Endothelial cell of umbilical vein (primary cell): ENCODE measurements at regions not wholly inside any gene's neighbourhood (a gene's known extent, or its start where the extent isn't known, plus 50 kb on each side); places are given as distances from the start of the nearest gene placed in this dataset.

Experiments used
- BruUV-seq: library from RNA; stranded (reverse); fragments of 400-500 nt; replicated peaks from 2 replicates; lab custom pipeline; 2021; lab: Mats Ljungman, UMichigan
- CTCF ChIA-PET: fragments of 300-600, 350-600 bp; sonication (Branson Sonifier 250); formaldehyde crosslinking; loops from one replicate; lab custom pipeline; 2021; ENCODE audit warnings: antibody characterized with exemption, inconsistent platforms; lab: Charles Lee
- POLR2A ChIA-PET: fragments of 300-600, 350-600 bp; sonication (Branson Sonifier 250); formaldehyde crosslinking; loops from one replicate; lab custom pipeline; 2021; ENCODE audit warnings: antibody characterized with exemption, inconsistent platforms; lab: Charles Lee
- DNase-seq: peaks from one replicate; pipeline ENCODE4 v3.0.0-alpha.2; 2011; ENCODE audit warnings: low read depth, low spot score
- FAIRE-seq: peaks from 2 replicates; lab custom pipeline; 2011; peaks lifted over from hg19 to GRCh38; lab: Jason Lieb, UNC
- H2AFZ ChIP-seq: 2 replicates; pipeline ENCODE4 v1.6.0; 2012; ENCODE audit warnings: low read depth, low read length, control low read depth, inconsistent platforms
- H3K27ac ChIP-seq: 2 replicates; pipeline ENCODE4 v1.5.1; 2011; ENCODE audit warnings: low read depth, mild to moderate bottlenecking, control low read depth, low read length, moderate library complexity; ENCODE audit not compliant: insufficient read depth
- H3K27me3 ChIP-seq, 2 experiments: 2 replicates each; pipeline versions ENCODE4 v1.6.0 to v1.6.1; 2011; ENCODE audit warnings: low read length in 2 of 2, mixed read lengths in 1 of 2; ENCODE audit not compliant: control insufficient read depth in 2 of 2, insufficient read depth in 2 of 2
- H3K36me3 ChIP-seq, 2 experiments: 2 replicates in 1 of 2; 3 replicates in 1 of 2; pipeline ENCODE4 v1.5.1; 2011; ENCODE audit warnings: low read length in 2 of 2, mild to moderate bottlenecking in 1 of 2, moderate library complexity in 1 of 2; ENCODE audit not compliant: control insufficient read depth in 2 of 2, insufficient read depth in 2 of 2; ENCODE audit errors: extremely low read depth in 1 of 2
- H3K4me1 ChIP-seq: 3 replicates; pipeline ENCODE4 v1.5.1; 2011; ENCODE audit warnings: mild to moderate bottlenecking, low read length; ENCODE audit not compliant: control insufficient read depth, insufficient read depth; ENCODE audit errors: extremely low read depth
- H3K4me2 ChIP-seq: 2 replicates; pipeline ENCODE4 v1.6.1; 2011; ENCODE audit warnings: low read length, control low read depth, mixed read lengths; ENCODE audit not compliant: insufficient read depth
- H3K4me3 ChIP-seq, 3 experiments: fragments of 200-600 bp in 1 of 3; sonication (generic), shearing (Covaris generic) in 1 of 3; replicated peaks in 1 of 3; 2 replicates each; pipeline ENCODE4 v1.5.1; 2011 to 2016; ENCODE audit warnings: control low read depth in 3 of 3, low read length in 3 of 3, mild to moderate bottlenecking in 2 of 3, inconsistent platforms in 1 of 3, low read depth in 1 of 3, moderate library complexity in 1 of 3; ENCODE audit not compliant: insufficient read depth in 1 of 3
- H3K79me2 ChIP-seq: 2 replicates; pipeline ENCODE4 v1.6.0; 2012; ENCODE audit warnings: low read length, inconsistent platforms; ENCODE audit not compliant: control insufficient read depth, insufficient read depth
- H3K9ac ChIP-seq: replicated peaks from 2 replicates; pipeline ENCODE3; 2011; ENCODE audit warnings: low read length, control low read depth; ENCODE audit not compliant: insufficient read depth; ENCODE audit errors: extremely low read depth
- H3K9me1 ChIP-seq: replicated peaks from 3 replicates; pipeline ENCODE4 v1.6.0; 2011; ENCODE audit warnings: mild to moderate bottlenecking, low read length; ENCODE audit not compliant: control insufficient read depth, insufficient read depth; ENCODE audit errors: extremely low read depth
- H3K9me3 ChIP-seq: replicated peaks from 2 replicates; pipeline ENCODE4 v1.5.1; 2012; ENCODE audit warnings: low read length, inconsistent platforms; ENCODE audit not compliant: control insufficient read depth, insufficient read depth
- H4K20me1 ChIP-seq: replicated peaks from 2 replicates; pipeline ENCODE3; 2011; ENCODE audit warnings: mild to moderate bottlenecking, low read length; ENCODE audit not compliant: control insufficient read depth, insufficient read depth; ENCODE audit errors: extremely low read depth
- CTCF ChIP-seq, 2 donors: IDR thresholded peaks; 1 replicate in 1 of 2; 2 replicates in 1 of 2; pipeline ENCODE4 v1.5.1; 2011; ENCODE audit warnings: low read length in 2 of 2, mild to moderate bottlenecking in 2 of 2, moderate library complexity in 2 of 2, control low read depth in 1 of 2, inconsistent platforms in 1 of 2, low read depth in 1 of 2; ENCODE audit not compliant: insufficient read depth in 1 of 2; ENCODE audit errors: extremely low read depth in 1 of 2
- EZH2 ChIP-seq: IDR thresholded peaks from 2 replicates; pipeline ENCODE4 v1.6.1; 2012; ENCODE audit warnings: borderline replicate concordance, low read depth, mild to moderate bottlenecking, moderate library complexity, low read length, inconsistent platforms; ENCODE audit not compliant: severe bottlenecking
- FOS ChIP-seq: IDR thresholded peaks from 2 replicates; pipeline ENCODE4 v1.6.1; 2011; ENCODE audit warnings: mild to moderate bottlenecking, low read length, moderate library complexity, borderline replicate concordance; ENCODE audit not compliant: insufficient read depth
- GATA2 ChIP-seq: IDR thresholded peaks from 2 replicates; pipeline ENCODE4 v1.7.0; 2011; ENCODE audit warnings: low read depth, mild to moderate bottlenecking, moderate library complexity, mixed read lengths, low read length; ENCODE audit not compliant: insufficient read length, insufficient read depth
- JUN ChIP-seq: IDR thresholded peaks from 2 replicates; pipeline ENCODE4 v1.6.1; 2011; ENCODE audit warnings: borderline replicate concordance, low read depth; ENCODE audit not compliant: insufficient read length, insufficient read depth
- MAX ChIP-seq: IDR thresholded peaks from 2 replicates; pipeline ENCODE4 v1.6.1; 2011; ENCODE audit not compliant: insufficient read depth, insufficient read length
- MYC ChIP-seq: IDR thresholded peaks from one replicate; pipeline ENCODE4 v1.6.1; 2011; ENCODE audit warnings: mild to moderate bottlenecking, low read depth, low read length
- POLR2A ChIP-seq: IDR thresholded peaks from 2 replicates; pipeline ENCODE4 v1.6.1; 2012; ENCODE audit warnings: low read depth, mild to moderate bottlenecking, control low read depth, low read length
- POLR2AphosphoS5 ChIP-seq: IDR thresholded peaks from 2 replicates; pipeline ENCODE4 v1.6.1; 2012; ENCODE audit warnings: low read depth, mild to moderate bottlenecking, control low read depth, low read length, moderate library complexity; ENCODE audit not compliant: insufficient read depth
- dilution Hi-C: fragments of 300-500 bp; cut with MboI; formaldehyde crosslinking; loops from one replicate; pipeline ENCODE4 v1.15.0; 2019; ENCODE audit warnings: low sequenced_read_pairs; ENCODE audit not compliant: extremely low pct_ligation_motif_present
- intact Hi-C: fragments of 100-400 bp; cut with micrococcal nuclease; formaldehyde crosslinking; loops from one replicate; pipeline ENCODE4 v1.10.0; 2022

- no peak for DNase-seq
- dilution Hi-C loops, result no loop called here
- ChIA-PET CTCF (interaction anchor here (1.2 kb wide), 1 partner anchor 13 kb away, joined by 3 read pairs; no protein-coding TSS in a partner anchor), POLR2A (no interaction called here)
- no peaks in the 10 kb centered on the region for H3K9me3 ChIP-seq
- H3K4me2 ChIP-seq, result no peak overlapping the region
- TF ChIP-seq POLR2A (no peak), JUN (no peak)
- H3K4me3 ChIP-seq, result no peak overlapping the region
- no peaks in the 10 kb centered on the region for H4K20me1 ChIP-seq
- H3K27ac ChIP-seq, result no peak overlapping the region
- no TSS peak for BruUV-seq
- H3K4me1 ChIP-seq, result no peaks in the 10 kb centered on the region
- H3K9me1 ChIP-seq, result no peaks in the 10 kb centered on the region
- FAIRE-seq, result no peak
- H3K9ac ChIP-seq, result no peak overlapping the region
- no peaks in the 10 kb centered on the region for H3K27me3 ChIP-seq
- no peak overlapping the region for H2AFZ ChIP-seq
- H3K79me2 ChIP-seq, result no peaks in the 10 kb centered on the region
- H3K36me3 ChIP-seq, result no peaks in the 10 kb centered on the region
- intact Hi-C loops, result no loop called here
These were observed 264.0 kb downstream of the INHBA start for GRCh38 chr7:41438705-41439514.

GRCh38 chr7:41437257-41438196 lies 265.4 kb downstream of the INHBA start:
- Histone ChIP-seq H3K9me1 (no peaks in the 10 kb centered on the region), H3K27me3 (no peaks in the 10 kb centered on the region), H3K36me3 (no peaks in the 10 kb centered on the region), H3K9ac (no peak overlapping the region), H3K9me3 (no peaks in the 10 kb centered on the region), H3K79me2 (no peaks in the 10 kb centered on the region), H3K4me3 (no peak overlapping the region), H3K4me1 (no peaks in the 10 kb centered on the region), H2AFZ (no peak overlapping the region), H4K20me1 (no peaks in the 10 kb centered on the region), H3K27ac (no peak overlapping the region), H3K4me2 (no peak overlapping the region)
- intact Hi-C loops, result no loop called here
- dilution Hi-C loops, result no loop called here
- FAIRE-seq (no peak), DNase-seq (no peak)
- no TSS peak for BruUV-seq
- ChIA-PET POLR2A (no interaction called here), CTCF (interaction anchor here (1.0 to 1.3 kb wide), 2 partner anchors 19 to 281 kb away, joined by 3 read pairs; no protein-coding TSS in a partner anchor)
- TF ChIP-seq CTCF (IDR thresholded peaks at IDR 0.05; ENCODE audit: extremely low read depth in 1 of 2, insufficient read depth in 1 of 2, low read depth in 1 of 2, low read length in 2 of 2), result no peak
- no peak for TF ChIP-seq MYC
- TF ChIP-seq JUN, result no peak
- TF ChIP-seq EZH2, result no peak
- no peak for TF ChIP-seq MAX
- no peak for TF ChIP-seq FOS
- TF ChIP-seq POLR2AphosphoS5, result no peak
- TF ChIP-seq POLR2A, result no peak
- no peak for TF ChIP-seq GATA2
